ENCODE measurements at regions not wholly inside any gene's neighbourhood (a gene's known extent, or its start where the extent isn't known, plus 50 kb on each side); places are given as distances from the start of the nearest gene placed in this dataset.

GRCh38 chr11:97354576-97354975 is 964.8 kb downstream of the JRKL start:
- TF ChIP-seq CTCF (conservative IDR thresholded peaks at IDR 0.05), result no peak
- TF ChIP-seq EZH2 (IDR thresholded peaks at IDR 0.05; ENCODE audit: low read depth), result no peak

Data from PC-9 (cell line).